H1 (cell line): ENCODE measurements at regions not wholly inside any gene's neighbourhood (a gene's known extent, or its start where the extent isn't known, plus 50 kb on each side); places are given as distances from the start of the nearest gene placed in this dataset.
"Not testable (repeated sequence)": the region's sequence is repeated elsewhere in the genome, so short reads cannot be mapped to it uniquely, and the experiment has no call there.

Experiments
- CTCF ChIA-PET: fragments of 300-600 bp; sonication (Branson Sonifier 250); formaldehyde crosslinking; loops from one replicate; lab custom pipeline; 2021; ENCODE audit not compliant: partially characterized antibody; lab: Charles Lee
- POLR2A ChIA-PET: fragments of 300-600 bp; sonication (Branson Sonifier 250); formaldehyde crosslinking; loops from one replicate; lab custom pipeline; 2021; ENCODE audit warnings: inconsistent platforms; ENCODE audit not compliant: partially characterized antibody; lab: Charles Lee
- DNase-seq, 2 experiments: peaks; one replicate each; pipeline versions ENCODE4 v3.0.0 to v3.0.0-alpha.2; 2010 to 2022; ENCODE audit warnings: low spot score in 2 of 2, low read depth in 1 of 2, mixed read lengths in 1 of 2
- FAIRE-seq: peaks from 2 replicates; lab custom pipeline; 2011; peaks lifted over from hg19 to GRCh38; lab: Jason Lieb, UNC
- H2AFZ ChIP-seq: 2 replicates; pipeline ENCODE4 v1.8.1; 2012; ENCODE audit warnings: low read length, inconsistent platforms
- H2AK5ac ChIP-seq: 2 replicates; pipeline ENCODE4 v1.6.1; 2013; ENCODE audit warnings: low read depth, low read length
- H2BK120ac ChIP-seq: replicated peaks from 2 replicates; pipeline ENCODE3; 2013; ENCODE audit warnings: low read depth, low read length, inconsistent platforms
- H2BK12ac ChIP-seq: 2 replicates; pipeline ENCODE4 v1.6.1; 2013; ENCODE audit warnings: low read depth, low read length
- H2BK15ac ChIP-seq: 2 replicates; pipeline ENCODE4 v1.6.1; 2013; ENCODE audit warnings: low read length
- H2BK20ac ChIP-seq: 2 replicates; pipeline ENCODE4 v1.6.1; 2013; ENCODE audit warnings: low read length
- H2BK5ac ChIP-seq: 2 replicates; pipeline ENCODE4 v1.6.1; 2013; ENCODE audit warnings: low read depth, low read length
- H3K14ac ChIP-seq: 2 replicates; pipeline ENCODE4 v1.6.1; 2013; ENCODE audit warnings: inconsistent platforms; ENCODE audit not compliant: insufficient read length
- H3K18ac ChIP-seq: 2 replicates; pipeline ENCODE4 v1.6.1; 2013; ENCODE audit warnings: low read length; ENCODE audit errors: extremely low read depth
- H3K23ac ChIP-seq: 2 replicates; pipeline ENCODE4 v1.6.1; 2013; ENCODE audit warnings: inconsistent platforms; ENCODE audit not compliant: insufficient read length
- H3K23me2 ChIP-seq: 2 replicates; pipeline ENCODE4 v1.6.1; 2013; ENCODE audit warnings: low read depth, low read length
- H3K27ac ChIP-seq: 2 replicates; pipeline ENCODE4 v1.6.1; 2011; ENCODE audit warnings: low read depth, low read length, inconsistent platforms
- H3K27me3 ChIP-seq, 4 experiments: replicated peaks in 1 of 4; 1 replicate in 1 of 4; 2 replicates in 3 of 4; pipeline versions ENCODE4 v1.6.1 to v1.8.1; 2011 to 2013; ENCODE audit warnings: low read length in 3 of 4, mild to moderate bottlenecking in 3 of 4, inconsistent platforms in 2 of 4, mixed read lengths in 2 of 4, moderate library complexity in 1 of 4; ENCODE audit not compliant: control insufficient read depth in 3 of 4, insufficient read depth in 3 of 4; ENCODE audit errors: extremely low read depth in 1 of 4
- H3K36me3 ChIP-seq, 4 experiments: 2 replicates each; pipeline versions ENCODE4 v1.6.1 to v1.8.1; 2011 to 2013; ENCODE audit warnings: mild to moderate bottlenecking in 4 of 4, low read length in 3 of 4, moderate library complexity in 2 of 4, control low read depth in 1 of 4, inconsistent platforms in 1 of 4; ENCODE audit not compliant: insufficient read depth in 4 of 4, control insufficient read depth in 2 of 4
- H3K4ac ChIP-seq: replicated peaks from 2 replicates; pipeline ENCODE3; 2013; ENCODE audit warnings: low read length, low read depth, mixed read lengths, inconsistent platforms; ENCODE audit not compliant: insufficient read length
- H3K4me1 ChIP-seq, 4 experiments: replicated peaks in 1 of 4; 1 replicate in 1 of 4; 2 replicates in 3 of 4; pipeline versions ENCODE4 v1.6.1 to v1.8.1; 2011 to 2013; ENCODE audit warnings: low read length in 3 of 4, inconsistent platforms in 2 of 4, mixed read lengths in 1 of 4; ENCODE audit not compliant: insufficient read depth in 4 of 4, control insufficient read depth in 3 of 4
- H3K4me2 ChIP-seq, 2 experiments: 2 replicates each; pipeline versions ENCODE4 v1.6.1 to v1.8.1; 2011 to 2013; ENCODE audit warnings: low read depth in 2 of 2, low read length in 2 of 2, control low read depth in 1 of 2, inconsistent platforms in 1 of 2, mild to moderate bottlenecking in 1 of 2; ENCODE audit not compliant: insufficient read depth in 1 of 2
- H3K4me3 ChIP-seq, 4 experiments: fragments of 200-600, 300-600 bp in 1 of 4; sonication (generic), shearing (Covaris generic), sonication (Bioruptor Twin) in 1 of 4; 2 replicates each; pipeline versions ENCODE4 v1.5.1 to v1.8.1; 2011 to 2016; ENCODE audit warnings: low read length in 4 of 4, low read depth in 3 of 4, control low read depth in 2 of 4, inconsistent platforms in 2 of 4, mild to moderate bottlenecking in 2 of 4, mixed read lengths in 1 of 4, moderate library complexity in 1 of 4; ENCODE audit not compliant: insufficient read depth in 2 of 4; ENCODE audit errors: extremely low read depth in 1 of 4
- H3K56ac ChIP-seq: replicated peaks from 2 replicates; pipeline ENCODE3; 2013; ENCODE audit warnings: low read depth, mild to moderate bottlenecking, mixed read lengths, low read length, inconsistent platforms; ENCODE audit not compliant: insufficient read length
- H3K79me1 ChIP-seq: 2 replicates; pipeline ENCODE4 v1.6.1; 2013; ENCODE audit warnings: low read depth, low read length, control low read depth
- H3K79me2 ChIP-seq, 2 experiments: 2 replicates each; pipeline versions ENCODE4 v1.6.1 to v1.8.1; 2012 to 2013; ENCODE audit warnings: low read length in 2 of 2, mild to moderate bottlenecking in 2 of 2, inconsistent platforms in 1 of 2; ENCODE audit not compliant: insufficient read depth in 2 of 2, control insufficient read depth in 1 of 2
- H3K9ac ChIP-seq, 4 experiments: replicated peaks in 1 of 4; 1 replicate in 1 of 4; 2 replicates in 3 of 4; pipeline versions ENCODE4 v1.6.1 to v1.8.1; 2011 to 2013; ENCODE audit warnings: low read depth in 3 of 4, low read length in 3 of 4, control low read depth in 2 of 4, mild to moderate bottlenecking in 2 of 4, moderate library complexity in 2 of 4, inconsistent platforms in 1 of 4; ENCODE audit errors: extremely low read depth in 1 of 4
- H3K9me3 ChIP-seq, 2 experiments: 2 replicates each; pipeline versions ENCODE4 v1.6.1 to v1.8.1; 2012 to 2013; ENCODE audit warnings: mild to moderate bottlenecking in 2 of 2, moderate library complexity in 2 of 2, control low read depth in 1 of 2, inconsistent platforms in 1 of 2, low read depth in 1 of 2, low read length in 1 of 2, mixed read lengths in 1 of 2; ENCODE audit not compliant: insufficient read depth in 2 of 2
- H4K20me1 ChIP-seq, 2 experiments: replicated peaks in 1 of 2; 2 replicates each; pipeline versions ENCODE3 to v1.8.1; 2011 to 2013; ENCODE audit warnings: inconsistent platforms in 2 of 2, low read length in 2 of 2, mild to moderate bottlenecking in 1 of 2; ENCODE audit not compliant: insufficient read depth in 2 of 2, control insufficient read depth in 1 of 2
- H4K5ac ChIP-seq: 2 replicates; pipeline ENCODE4 v1.6.1; 2013; ENCODE audit warnings: low read length, low read depth, mixed read lengths, inconsistent platforms; ENCODE audit not compliant: insufficient read length
- H4K8ac ChIP-seq: 2 replicates; pipeline ENCODE4 v1.8.0; 2013; ENCODE audit warnings: mild to moderate bottlenecking, moderate library complexity, low read length, inconsistent platforms; ENCODE audit not compliant: insufficient read depth; ENCODE audit errors: extremely low read depth
- H4K91ac ChIP-seq: replicated peaks from 2 replicates; pipeline ENCODE3; 2013; ENCODE audit warnings: low read length, mixed read lengths, inconsistent platforms; ENCODE audit not compliant: insufficient read length
- WGBS, 2 experiments: shearing (Covaris generic) in 1 of 2; methylation state at CpG; one replicate each; pipeline versions ENCODE4 v1.1.6 to v1.1.7; 2013 to 2015; ENCODE audit warnings: low lambda C conversion rate in 2 of 2, mixed read lengths in 2 of 2, inconsistent platforms in 1 of 2, low coverage in 1 of 2, missing lambda C conversion rate in 1 of 2; ENCODE audit not compliant: insufficient replicate concordance in 2 of 2, insufficient coverage in 1 of 2, insufficient read length in 1 of 2; ENCODE audit errors: extremely low coverage in 1 of 2, missing lambda C conversion rate in 1 of 2; 5-methylcytosine and 5-hydroxymethylcytosine counted together

DNA sequence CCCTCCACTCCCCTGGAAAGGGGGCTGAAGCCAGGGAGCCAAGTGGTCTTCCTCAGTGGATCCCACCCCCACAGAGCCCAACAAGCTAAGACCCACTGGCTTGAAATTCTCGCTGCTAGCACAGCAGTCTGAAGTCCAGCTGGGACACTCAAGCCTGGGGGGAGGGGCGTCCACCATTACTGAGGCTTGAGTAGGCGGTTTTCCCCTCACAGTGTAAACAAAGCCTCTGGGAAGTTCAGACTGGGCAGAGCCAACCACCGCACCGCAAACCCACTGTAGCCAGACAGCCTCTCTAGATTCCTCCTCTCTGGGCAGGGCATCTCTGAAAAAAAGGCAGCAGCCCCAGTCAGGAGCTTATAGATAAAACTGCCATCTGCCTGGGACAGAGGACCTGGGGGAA, 114.4 kb upstream of the GNAI1 start:
- H3K79me1 ChIP-seq, H3K9ac ChIP-seq, FAIRE-seq, H3K18ac ChIP-seq, H3K9me3 ChIP-seq, H2AFZ ChIP-seq, H3K27ac ChIP-seq, H2BK20ac ChIP-seq, H4K20me1 ChIP-seq, H3K4ac ChIP-seq, H4K8ac ChIP-seq, H3K4me1 ChIP-seq, H3K79me2 ChIP-seq, H3K4me2 ChIP-seq, H3K27me3 ChIP-seq, H3K56ac ChIP-seq, H3K23ac ChIP-seq, POLR2A ChIA-PET, H3K4me3 ChIP-seq, H2BK120ac ChIP-seq, H2AK5ac ChIP-seq, H3K14ac ChIP-seq, H3K23me2 ChIP-seq, H2BK5ac ChIP-seq, H4K91ac ChIP-seq, H4K5ac ChIP-seq, H2BK15ac ChIP-seq, H3K36me3 ChIP-seq, DNase-seq: not testable (repeated sequence)
- 84% methylated on average over 3 of the region's 5 CpGs; no CpG with 5 or more reads in 1 of the 2 experiments for WGBS, 2 experiments
- CTCF ChIA-PET, result interaction anchor here (0.8 to 1.4 kb wide), 3 partner anchors 18 to 722 kb away, joined by 3 read pairs; no protein-coding TSS in a partner anchor
- 0 out of 2 replicates have a peak overlapping the region, but pooled peaks have one; percentile 94 for H2BK12ac ChIP-seq

DNA sequence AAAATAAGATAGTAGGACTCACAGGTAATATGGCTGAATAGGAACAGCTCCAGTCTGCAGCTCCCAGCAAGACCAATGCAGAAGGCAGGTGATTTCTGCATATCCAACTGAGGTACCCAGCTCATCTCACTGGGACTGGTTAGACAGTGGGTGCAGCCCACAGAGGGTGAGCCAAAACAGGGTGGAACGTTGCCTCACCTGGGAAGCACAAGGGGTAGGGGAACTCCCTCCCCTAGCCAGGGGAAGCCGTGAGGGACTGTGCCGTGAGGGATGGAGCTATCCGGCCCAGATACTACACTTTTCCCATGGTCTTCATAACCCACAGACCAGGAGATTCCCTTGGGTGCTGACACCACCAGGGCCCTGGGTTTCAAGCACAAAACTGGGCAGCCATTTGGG, 114.8 kb upstream of the GNAI1 start:
- H3K9me3 ChIP-seq, H3K79me1 ChIP-seq, H4K91ac ChIP-seq, H3K4me2 ChIP-seq, H4K5ac ChIP-seq, H3K27me3 ChIP-seq, H3K23ac ChIP-seq, H2AFZ ChIP-seq, H2BK120ac ChIP-seq, H2BK5ac ChIP-seq, H3K4me3 ChIP-seq, H3K36me3 ChIP-seq, H3K79me2 ChIP-seq, H3K4me1 ChIP-seq, FAIRE-seq, H3K56ac ChIP-seq, H4K8ac ChIP-seq, H3K14ac ChIP-seq, POLR2A ChIA-PET, DNase-seq, H3K4ac ChIP-seq, H3K9ac ChIP-seq, H3K27ac ChIP-seq, H4K20me1 ChIP-seq, H2BK15ac ChIP-seq, H3K23me2 ChIP-seq: not testable (repeated sequence)
- Histone ChIP-seq H3K18ac (peak overlapping the region; percentile 72; the same call in 1 of the 2 replicates), H2BK20ac (0 out of 2 replicates have a peak overlapping the region, but pooled peaks have one; percentile 80), H2BK12ac (peak overlapping the region; percentile 94; the same call in 1 of the 2 replicates), H2AK5ac (0 out of 2 replicates have a peak overlapping the region, but pooled peaks have one; percentile 39)
- WGBS, 2 experiments, result 91% methylated on average over 4 of the region's 4 CpGs; no CpG with 5 or more reads in 1 of the 2 experiments
- CTCF ChIA-PET, result interaction anchor here (0.8 to 1.4 kb wide), 4 partner anchors 18 to 722 kb away, joined by 3 read pairs; no protein-coding TSS in a partner anchor
